ENCODE measurements at regions not wholly inside any gene's neighbourhood (a gene's known extent, or its start where the extent isn't known, plus 50 kb on each side); places are given as distances from the start of the nearest gene placed in this dataset.

GRCh38 chr7:20021831-20022230, 195.4 kb downstream of the MACC1 start:
- H3K4me3 ChIP-seq (ENCODE audit: low read depth, low read length), result no peak overlapping the region
- no peak for DNase-seq (ENCODE audit: low read depth)
- no peak for TF ChIP-seq CTCF (IDR thresholded peaks at IDR 0.05; ENCODE audit: insufficient read depth, low read length)

- no peak for DNase-seq (ENCODE audit: low read depth)
- no peak for TF ChIP-seq CTCF (IDR thresholded peaks at IDR 0.05; ENCODE audit: insufficient read depth, low read length)
- no peak overlapping the region for H3K4me3 ChIP-seq (ENCODE audit: low read depth, low read length)
Measured at GRCh38 chr7:20021066-20021465, 196.1 kb downstream of the MACC1 start.

- DNase-seq (ENCODE audit: low read depth), result no peak
- TF ChIP-seq CTCF (IDR thresholded peaks at IDR 0.05; ENCODE audit: insufficient read depth, low read length), result no peak
- H3K4me3 ChIP-seq (ENCODE audit: low read depth, low read length), result no peak overlapping the region
Measured at GRCh38 chr7:20019757-20020432, 197.3 kb downstream of the MACC1 start.

GRCh38 chr7:20016669-20017068, 200.5 kb downstream of the MACC1 start:
- no peak for TF ChIP-seq CTCF (IDR thresholded peaks at IDR 0.05; ENCODE audit: insufficient read depth, low read length)
- DNase-seq (ENCODE audit: low read depth), result no peak
- H3K4me3 ChIP-seq (ENCODE audit: low read depth, low read length), result no peak overlapping the region

GRCh38 chr7:20013536-20013935, 203.6 kb downstream of the MACC1 start:
- peak; percentile 80 for DNase-seq (ENCODE audit: low read depth)
- no peak for TF ChIP-seq CTCF (IDR thresholded peaks at IDR 0.05; ENCODE audit: insufficient read depth, low read length)
- no peak overlapping the region for H3K4me3 ChIP-seq (ENCODE audit: low read depth, low read length)

GRCh38 chr7:20012100-20012499, 205.1 kb downstream of the MACC1 start:
- H3K4me3 ChIP-seq (ENCODE audit: low read depth, low read length), result no peak overlapping the region
- TF ChIP-seq CTCF (IDR thresholded peaks at IDR 0.05; ENCODE audit: insufficient read depth, low read length), result no peak
- DNase-seq (ENCODE audit: low read depth), result peak; percentile 16

GRCh38 chr7:20010877-20011276, 206.3 kb downstream of the MACC1 start:
- H3K4me3 ChIP-seq (ENCODE audit: low read depth, low read length), result no peak overlapping the region
- no peak for TF ChIP-seq CTCF (IDR thresholded peaks at IDR 0.05; ENCODE audit: insufficient read depth, low read length)
- no peak for DNase-seq (ENCODE audit: low read depth)

Data from fibroblast of the aortic adventitia (primary cell).